ENCODE measurements at regions not wholly inside any gene's neighbourhood (a gene's known extent, or its start where the extent isn't known, plus 50 kb on each side); places are given as distances from the start of the nearest gene placed in this dataset.
A peak's percentile ranks its signal among the peaks of the same experiment; 100 is the strongest.

- TF ChIP-seq POLR2A (IDR thresholded peaks at IDR 0.05; ENCODE audit: low read depth, low read length), result no peak
- FAIRE-seq (no peak), DNase-seq (ENCODE audit: insufficient read length, low spot score) (no peak)
Measured at GRCh38 chr12:90292183-90292582, 583.5 kb upstream of the ATP2B1 start.

GRCh38 chr12:90290980-90291975 is 582.6 kb upstream of the ATP2B1 start:
- FAIRE-seq (no peak), DNase-seq (ENCODE audit: insufficient read length, low spot score) (no peak)
- TF ChIP-seq POLR2A (IDR thresholded peaks at IDR 0.05; ENCODE audit: low read depth, low read length), result no peak

GRCh38 chr12:90287585-90287984 is 578.9 kb upstream of the ATP2B1 start:
- FAIRE-seq, result no peak
- no peak for TF ChIP-seq POLR2A (IDR thresholded peaks at IDR 0.05; ENCODE audit: low read depth, low read length)
- no peak for DNase-seq (ENCODE audit: insufficient read length, low spot score)

GRCh38 chr12:90281154-90281868 is 572.7 kb upstream of the ATP2B1 start:
- DNase-seq (ENCODE audit: insufficient read length, low spot score), result no peak
- no peak for FAIRE-seq
- no peak for TF ChIP-seq POLR2A (IDR thresholded peaks at IDR 0.05; ENCODE audit: low read depth, low read length)

- DNase-seq (ENCODE audit: insufficient read length, low spot score) (no peak), FAIRE-seq (no peak)
- TF ChIP-seq POLR2A (IDR thresholded peaks at IDR 0.05; ENCODE audit: low read depth, low read length), result no peak
Measured at GRCh38 chr12:90280564-90281058, 572.0 kb upstream of the ATP2B1 start.

GRCh38 chr12:90280033-90280432 is 571.4 kb upstream of the ATP2B1 start:
- no peak for TF ChIP-seq POLR2A (IDR thresholded peaks at IDR 0.05; ENCODE audit: low read depth, low read length)
- FAIRE-seq (no peak), DNase-seq (ENCODE audit: insufficient read length, low spot score) (no peak)

GRCh38 chr12:90275088-90275487 is 566.5 kb upstream of the ATP2B1 start:
- TF ChIP-seq POLR2A (IDR thresholded peaks at IDR 0.05; ENCODE audit: low read depth, low read length), result no peak
- FAIRE-seq (no peak), DNase-seq (ENCODE audit: insufficient read length, low spot score) (no peak)

- FAIRE-seq, result no peak
- no peak for TF ChIP-seq POLR2A (IDR thresholded peaks at IDR 0.05; ENCODE audit: low read depth, low read length)
- DNase-seq (ENCODE audit: insufficient read length, low spot score), result no peak
Measured at GRCh38 chr12:90274407-90274806, 565.8 kb upstream of the ATP2B1 start.

- no peak for FAIRE-seq
- TF ChIP-seq POLR2A (IDR thresholded peaks at IDR 0.05; ENCODE audit: low read depth, low read length), result no peak
- DNase-seq (ENCODE audit: insufficient read length, low spot score), result no peak
Measured at GRCh38 chr12:90268574-90268973, 559.9 kb upstream of the ATP2B1 start.

GRCh38 chr12:90262251-90262650 is 553.6 kb upstream of the ATP2B1 start:
- FAIRE-seq (peak; percentile 80), DNase-seq (ENCODE audit: insufficient read length, low spot score) (no peak)
- no peak for TF ChIP-seq POLR2A (IDR thresholded peaks at IDR 0.05; ENCODE audit: low read depth, low read length)

- FAIRE-seq, result no peak
- no peak for DNase-seq (ENCODE audit: insufficient read length, low spot score)
- TF ChIP-seq POLR2A (IDR thresholded peaks at IDR 0.05; ENCODE audit: low read depth, low read length), result no peak
Measured at GRCh38 chr12:90261283-90261682, 552.6 kb upstream of the ATP2B1 start.

- FAIRE-seq (no peak), DNase-seq (ENCODE audit: insufficient read length, low spot score) (no peak)
- TF ChIP-seq POLR2A (IDR thresholded peaks at IDR 0.05; ENCODE audit: low read depth, low read length), result no peak
Measured at GRCh38 chr12:90260136-90260535, 551.5 kb upstream of the ATP2B1 start.

GRCh38 chr12:90257927-90258624 is 549.4 kb upstream of the ATP2B1 start:
- FAIRE-seq (no peak), DNase-seq (ENCODE audit: insufficient read length, low spot score) (no peak)
- no peak for TF ChIP-seq POLR2A (IDR thresholded peaks at IDR 0.05; ENCODE audit: low read depth, low read length)

GRCh38 chr12:90254796-90255195 is 546.2 kb upstream of the ATP2B1 start:
- FAIRE-seq (no peak), DNase-seq (ENCODE audit: insufficient read length, low spot score) (no peak)
- no peak for TF ChIP-seq POLR2A (IDR thresholded peaks at IDR 0.05; ENCODE audit: low read depth, low read length)
